ENCODE measurements at regions not wholly inside any gene's neighbourhood (a gene's known extent, or its start where the extent isn't known, plus 50 kb on each side); places are given as distances from the start of the nearest gene placed in this dataset.

- H3K36me3 ChIP-seq, result no peaks in the 10 kb centered on the region
- intact Hi-C loops (cut with DNase I), result no loop called here
- no peaks in the 10 kb centered on the region for H3K4me1 ChIP-seq
- H3K27me3 ChIP-seq, result no peaks in the 10 kb centered on the region
- no peak for DNase-seq
- H3K4me3 ChIP-seq, result no peak overlapping the region
- no peak overlapping the region for H3K27ac ChIP-seq
- no peaks in the 10 kb centered on the region for H3K9me3 ChIP-seq
- WGBS, 2 donors, result 92 to 93% methylated on average over 1 of the region's 1 CpG
- TF ChIP-seq POLR2A (IDR thresholded peaks at IDR 0.05), result no peak
- TF ChIP-seq, protein P1, sequence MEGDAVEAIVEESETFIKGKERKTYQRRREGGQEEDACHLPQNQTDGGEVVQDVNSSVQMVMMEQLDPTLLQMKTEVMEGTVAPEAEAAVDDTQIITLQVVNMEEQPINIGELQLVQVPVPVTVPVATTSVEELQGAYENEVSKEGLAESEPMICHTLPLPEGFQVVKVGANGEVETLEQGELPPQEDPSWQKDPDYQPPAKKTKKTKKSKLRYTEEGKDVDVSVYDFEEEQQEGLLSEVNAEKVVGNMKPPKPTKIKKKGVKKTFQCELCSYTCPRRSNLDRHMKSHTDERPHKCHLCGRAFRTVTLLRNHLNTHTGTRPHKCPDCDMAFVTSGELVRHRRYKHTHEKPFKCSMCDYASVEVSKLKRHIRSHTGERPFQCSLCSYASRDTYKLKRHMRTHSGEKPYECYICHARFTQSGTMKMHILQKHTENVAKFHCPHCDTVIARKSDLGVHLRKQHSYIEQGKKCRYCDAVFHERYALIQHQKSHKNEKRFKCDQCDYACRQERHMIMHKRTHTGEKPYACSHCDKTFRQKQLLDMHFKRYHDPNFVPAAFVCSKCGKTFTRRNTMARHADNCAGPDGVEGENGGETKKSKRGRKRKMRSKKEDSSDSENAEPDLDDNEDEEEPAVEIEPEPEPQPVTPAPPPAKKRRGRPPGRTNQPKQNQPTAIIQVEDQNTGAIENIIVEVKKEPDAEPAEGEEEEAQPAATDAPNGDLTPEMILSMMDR (IDR thresholded peaks at IDR 0.05), result no peak
These were observed 400.4 kb upstream of the TGFBR2 start for GRCh38 chr3:30206051-30206450.

DNA sequence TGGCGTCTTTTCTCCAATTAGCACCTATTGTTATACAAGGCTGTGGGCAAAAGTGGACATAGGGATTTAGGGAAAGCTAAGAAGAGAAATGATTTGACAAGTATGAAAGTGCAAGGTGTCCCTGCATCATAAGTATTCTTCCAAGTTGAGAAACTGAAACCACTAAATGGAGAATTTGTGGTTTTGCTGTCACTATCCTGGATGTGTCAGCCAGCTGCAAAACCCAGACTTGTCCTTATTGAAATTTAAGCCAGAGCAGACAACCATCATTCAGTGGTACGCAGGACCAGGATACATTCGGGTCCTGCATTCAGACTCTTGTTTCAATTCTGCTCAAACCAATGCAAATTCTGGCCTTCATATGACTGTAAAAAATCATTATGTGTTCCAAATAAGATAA, 384.8 kb upstream of the TGFBR2 start:
- no peak for TF ChIP-seq EP300 (IDR thresholded peaks at IDR 0.05)
- H3K9me3 ChIP-seq, result no peaks in the 10 kb centered on the region
- no peak overlapping the region for H3K27ac ChIP-seq
- no peaks in the 10 kb centered on the region for H3K36me3 ChIP-seq
- 74 to 92% methylated on average over 3 of the region's 3 CpGs for WGBS, 2 donors
- intact Hi-C loops (cut with DNase I), result no loop called here
- H3K4me3 ChIP-seq, result no peak overlapping the region
- no peaks in the 10 kb centered on the region for H3K4me1 ChIP-seq
- no peak for DNase-seq
- no peaks in the 10 kb centered on the region for H3K27me3 ChIP-seq

- intact Hi-C loops (cut with DNase I), result no loop called here
- H3K27ac ChIP-seq, result no peak overlapping the region
- DNase-seq, result no peak
- peaks cover 0 to 5% (median 3%) of the 10 kb centered on the region in 4 donors for H3K4me1 ChIP-seq
- no peaks in the 10 kb centered on the region for H3K36me3 ChIP-seq
- TF ChIP-seq, protein P1 (IDR thresholded peaks at IDR 0.05), result no peak
- no peak for TF ChIP-seq POLR2AphosphoS5 (IDR thresholded peaks at IDR 0.05)
- no peak for TF ChIP-seq POLR2A (IDR thresholded peaks at IDR 0.05)
- no peak for TF ChIP-seq EP300 (IDR thresholded peaks at IDR 0.05)
- WGBS, 2 donors, result 74 to 79% methylated on average over 2 of the region's 2 CpGs
- no peaks in the 10 kb centered on the region for H3K9me3 ChIP-seq
- H3K27me3 ChIP-seq, result no peaks in the 10 kb centered on the region
- no peak overlapping the region for H3K4me3 ChIP-seq
These were observed 384.0 kb upstream of the TGFBR2 start for GRCh38 chr3:30222441-30222840.

GRCh38 chr3:30225021-30225420, 381.4 kb upstream of the TGFBR2 start:
- TF ChIP-seq POLR2A (IDR thresholded peaks at IDR 0.05), result no peak
- TF ChIP-seq EP300 (IDR thresholded peaks at IDR 0.05), result no peak
- TF ChIP-seq POLR2AphosphoS5 (IDR thresholded peaks at IDR 0.05), result no peak
- TF ChIP-seq, protein P1 (IDR thresholded peaks at IDR 0.05), result no peak
- 94 to 95% methylated on average over 2 of the region's 2 CpGs for WGBS, 2 donors
- intact Hi-C loops (cut with DNase I), result no loop called here

GRCh38 chr3:30226601-30227151, 379.7 kb upstream of the TGFBR2 start:
- Histone ChIP-seq H3K4me1 (peaks cover 0 to 11% (median 10%) of the 10 kb centered on the region in 4 donors), H3K27me3 (no peaks in the 10 kb centered on the region), H3K27ac (no peak overlapping the region), H3K36me3 (no peaks in the 10 kb centered on the region), H3K9me3 (no peaks in the 10 kb centered on the region), H3K4me3 (no peak overlapping the region)
- intact Hi-C loops (cut with DNase I), result no loop called here
- DNase-seq, result no peak
- 87% methylated on average over 7 of the region's 7 CpGs for whole genome bisulfite sequencing, 2 donors
- TF ChIP-seq POLR2A (IDR thresholded peaks at IDR 0.05) (no peak), EP300 (IDR thresholded peaks at IDR 0.05) (peak in 1 of 4 donors; percentile 19), POLR2AphosphoS5 (IDR thresholded peaks at IDR 0.05) (peak in 1 of 4 donors; percentile 41)

More at GRCh38 chr3:30225021-30225420, 381.4 kb upstream of the TGFBR2 start:
- Histone ChIP-seq H3K4me3 (no peak overlapping the region), H3K9me3 (no peaks in the 10 kb centered on the region), H3K27ac (no peak overlapping the region), H3K27me3 (no peaks in the 10 kb centered on the region), H3K36me3 (no peaks in the 10 kb centered on the region), H3K4me1 (peaks cover 0 to 11% (median 10%) of the 10 kb centered on the region in 4 donors)
- no peak for DNase-seq

Measured in sigmoid colon (tissue), 6 donors.